Spleen (tissue), 7 donors: ENCODE measurements at regions not wholly inside any gene's neighbourhood (a gene's known extent, or its start where the extent isn't known, plus 50 kb on each side); places are given as distances from the start of the nearest gene placed in this dataset.

ENCODE experiments used
- POLR2A ChIP-seq, 3 donors: fragments of 450-650 bp; IDR thresholded peaks; one replicate each; pipeline ENCODE4 v1.5.1; 2017; ENCODE audit warnings: antibody characterized with exemption in 3 of 3, mild to moderate bottlenecking in 1 of 3
- TF ChIP-seq, protein P1 (sequence below), 11 experiments: fragments of 200-600 bp in 7 of 11; fragments of 450-650 bp in 4 of 11; sonication (generic) in 4 of 11; IDR thresholded peaks in 8 of 11; conservative IDR thresholded peaks in 3 of 11; 1 replicate in 7 of 11; 2 replicates in 4 of 11; pipeline versions ENCODE4 v1.4.0 to v1.8.0; 2016 to 2021; ENCODE audit warnings: antibody characterized with exemption in 11 of 11, inconsistent platforms in 4 of 11, mild to moderate bottlenecking in 1 of 11
- donor health status: DM: no; HTN: no; CAD: no; lungs with moderate emphysema.
- donor health status: DM: no; HTN: no; CAD: no.
- donor health status: DM: no; HTN: no; CAD: no.

- TF ChIP-seq, protein P1, sequence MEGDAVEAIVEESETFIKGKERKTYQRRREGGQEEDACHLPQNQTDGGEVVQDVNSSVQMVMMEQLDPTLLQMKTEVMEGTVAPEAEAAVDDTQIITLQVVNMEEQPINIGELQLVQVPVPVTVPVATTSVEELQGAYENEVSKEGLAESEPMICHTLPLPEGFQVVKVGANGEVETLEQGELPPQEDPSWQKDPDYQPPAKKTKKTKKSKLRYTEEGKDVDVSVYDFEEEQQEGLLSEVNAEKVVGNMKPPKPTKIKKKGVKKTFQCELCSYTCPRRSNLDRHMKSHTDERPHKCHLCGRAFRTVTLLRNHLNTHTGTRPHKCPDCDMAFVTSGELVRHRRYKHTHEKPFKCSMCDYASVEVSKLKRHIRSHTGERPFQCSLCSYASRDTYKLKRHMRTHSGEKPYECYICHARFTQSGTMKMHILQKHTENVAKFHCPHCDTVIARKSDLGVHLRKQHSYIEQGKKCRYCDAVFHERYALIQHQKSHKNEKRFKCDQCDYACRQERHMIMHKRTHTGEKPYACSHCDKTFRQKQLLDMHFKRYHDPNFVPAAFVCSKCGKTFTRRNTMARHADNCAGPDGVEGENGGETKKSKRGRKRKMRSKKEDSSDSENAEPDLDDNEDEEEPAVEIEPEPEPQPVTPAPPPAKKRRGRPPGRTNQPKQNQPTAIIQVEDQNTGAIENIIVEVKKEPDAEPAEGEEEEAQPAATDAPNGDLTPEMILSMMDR (IDR thresholded peaks at IDR 0.05 in 8 of 11, conservative IDR thresholded peaks at IDR 0.05 in 3 of 11): no peak
- TF ChIP-seq POLR2A (IDR thresholded peaks at IDR 0.05): no peak
Observed at GRCh38 chr6:85037221-85037620, 272.8 kb upstream of the TBX18 start.
